B cell (primary cell): ENCODE measurements at regions not wholly inside any gene's neighbourhood (a gene's known extent, or its start where the extent isn't known, plus 50 kb on each side); places are given as distances from the start of the nearest gene placed in this dataset.

Experiments used
- CTCF ChIP-seq: fragments of 200-600 bp; IDR thresholded peaks from one replicate; pipeline ENCODE4 v1.8.0; 2022; ENCODE audit warnings: antibody characterized with exemption, mild to moderate bottlenecking
- EZH2 ChIP-seq: IDR thresholded peaks from 2 replicates; pipeline ENCODE4 v1.6.1; 2012; ENCODE audit warnings: borderline replicate concordance, low read depth, mild to moderate bottlenecking, moderate library complexity, low read length; ENCODE audit not compliant: insufficient read depth, poor library complexity, severe bottlenecking

- TF ChIP-seq CTCF (no peak), EZH2 (no peak)
Observed at GRCh38 chr1:163842571-163842970, 520.8 kb downstream of the NUF2 start.
